ENCODE measurements at regions not wholly inside any gene's neighbourhood (a gene's known extent, or its start where the extent isn't known, plus 50 kb on each side); places are given as distances from the start of the nearest gene placed in this dataset.

GRCh38 chr4:111064342-111064993, 441.6 kb upstream of the PITX2 start:
- peaks cover 14% of the 10 kb centered on the region for H3K4me1 Mint-ChIP-seq
- no peak for DNase-seq
- H3K36me3 Mint-ChIP-seq (ENCODE audit: low read depth): no peaks in the 10 kb centered on the region
- H3K27ac Mint-ChIP-seq: no peak overlapping the region
- no peaks in the 10 kb centered on the region for H3K9me3 Mint-ChIP-seq
- TF ChIP-seq CTCF (IDR thresholded peaks at IDR 0.05): no peak
- no peaks in the 10 kb centered on the region for H3K27me3 Mint-ChIP-seq (ENCODE audit: low read depth, poor library complexity)
- no peak overlapping the region for H3K4me3 Mint-ChIP-seq

- no peaks in the 10 kb centered on the region for H3K9me3 Mint-ChIP-seq
- no peak for DNase-seq
- H3K4me1 Mint-ChIP-seq: peaks cover 14% of the 10 kb centered on the region
- no peak overlapping the region for H3K4me3 Mint-ChIP-seq
- H3K27me3 Mint-ChIP-seq (ENCODE audit: low read depth, poor library complexity): no peaks in the 10 kb centered on the region
- H3K36me3 Mint-ChIP-seq (ENCODE audit: low read depth): no peaks in the 10 kb centered on the region
- no peak for TF ChIP-seq CTCF (IDR thresholded peaks at IDR 0.05)
- H3K27ac Mint-ChIP-seq: no peak overlapping the region
Measured at GRCh38 chr4:111066001-111066400, 443.1 kb upstream of the PITX2 start.

GRCh38 chr4:111066447-111066846, 443.6 kb upstream of the PITX2 start:
- no peak overlapping the region for H3K4me3 Mint-ChIP-seq
- H3K9me3 Mint-ChIP-seq: no peaks in the 10 kb centered on the region
- no peak overlapping the region for H3K27ac Mint-ChIP-seq
- TF ChIP-seq CTCF (IDR thresholded peaks at IDR 0.05): no peak
- no peak for DNase-seq
- H3K36me3 Mint-ChIP-seq (ENCODE audit: low read depth): no peaks in the 10 kb centered on the region
- peaks cover 14% of the 10 kb centered on the region for H3K4me1 Mint-ChIP-seq
- no peaks in the 10 kb centered on the region for H3K27me3 Mint-ChIP-seq (ENCODE audit: low read depth, poor library complexity)

- no peak overlapping the region for H3K4me3 Mint-ChIP-seq
- H3K4me1 Mint-ChIP-seq: peaks cover 14% of the 10 kb centered on the region
- no peaks in the 10 kb centered on the region for H3K36me3 Mint-ChIP-seq (ENCODE audit: low read depth)
- no peaks in the 10 kb centered on the region for H3K27me3 Mint-ChIP-seq (ENCODE audit: low read depth, poor library complexity)
- TF ChIP-seq CTCF (IDR thresholded peaks at IDR 0.05): no peak
- no peak for DNase-seq
- H3K27ac Mint-ChIP-seq: no peak overlapping the region
- H3K9me3 Mint-ChIP-seq: no peaks in the 10 kb centered on the region
Measured at GRCh38 chr4:111066887-111067286, 444.0 kb upstream of the PITX2 start.

- TF ChIP-seq CTCF (IDR thresholded peaks at IDR 0.05): no peak
- Mint-ChIP-seq H3K27me3 (ENCODE audit: low read depth, poor library complexity) (no peaks in the 10 kb centered on the region), H3K36me3 (ENCODE audit: low read depth) (no peaks in the 10 kb centered on the region), H3K9me3 (peaks cover 7% of the 10 kb centered on the region), H3K4me1 (peaks cover 14% of the 10 kb centered on the region), H3K27ac (no peak overlapping the region), H3K4me3 (no peak overlapping the region)
- no peak for DNase-seq
Measured at GRCh38 chr4:111068883-111069282, 446.0 kb upstream of the PITX2 start.

GRCh38 chr4:111070390-111070789, 447.5 kb upstream of the PITX2 start:
- TF ChIP-seq CTCF (IDR thresholded peaks at IDR 0.05): no peak
- peaks cover 5% of the 10 kb centered on the region for H3K4me1 Mint-ChIP-seq
- no peaks in the 10 kb centered on the region for H3K36me3 Mint-ChIP-seq (ENCODE audit: low read depth)
- no peak overlapping the region for H3K27ac Mint-ChIP-seq
- H3K9me3 Mint-ChIP-seq: peaks cover 10% of the 10 kb centered on the region
- no peaks in the 10 kb centered on the region for H3K27me3 Mint-ChIP-seq (ENCODE audit: low read depth, poor library complexity)
- no peak overlapping the region for H3K4me3 Mint-ChIP-seq
- DNase-seq: no peak

All from nephron progenitor cell (in vitro differentiated cells).